ENCODE measurements at regions not wholly inside any gene's neighbourhood (a gene's known extent, or its start where the extent isn't known, plus 50 kb on each side); places are given as distances from the start of the nearest gene placed in this dataset.

DNA sequence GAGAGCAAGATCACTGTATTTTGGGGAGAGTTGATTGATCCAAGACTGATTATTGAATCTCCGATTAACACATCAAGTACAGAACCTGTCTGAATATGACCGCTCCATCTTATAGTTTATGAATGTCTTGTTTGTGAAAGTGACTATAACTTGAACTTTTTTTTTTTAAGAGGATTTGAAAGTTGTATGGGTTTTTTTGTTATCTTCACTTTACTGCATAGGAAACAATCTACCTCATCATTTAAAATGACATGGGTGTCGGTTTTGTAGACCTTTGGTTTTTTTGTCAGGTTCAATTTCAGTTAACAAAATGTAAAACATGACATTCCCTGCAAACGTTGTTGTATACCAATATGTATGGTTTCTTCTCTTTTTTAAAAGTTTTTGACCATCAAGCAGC, 103.0 kb upstream of the NUDT6 start:
- H3K14ac ChIP-seq (replicated peaks; ENCODE audit: low read depth, low read length): no peak overlapping the region
- no peak overlapping the region for H2AK9ac ChIP-seq (replicated peaks; ENCODE audit: low read depth, low read length, poor library complexity)
- intact Hi-C loops (cut with micrococcal nuclease): no loop called here
- peaks cover 6% of the 10 kb centered on the region; the same call in 1 of the 2 replicates for H3K4me1 ChIP-seq (ENCODE audit: control insufficient read depth, insufficient read depth, low read length)
- no peak overlapping the region for H4K8ac ChIP-seq (ENCODE audit: low read depth in 2 of 2, low read length in 2 of 2)
- H2BK20ac ChIP-seq (ENCODE audit: low read depth, low read length): no peak overlapping the region
- H4K20me1 ChIP-seq (ENCODE audit: insufficient read depth, low read length): no peaks in the 10 kb centered on the region
- no peak overlapping the region for H3K27ac ChIP-seq (ENCODE audit: insufficient read depth, low read length)
- H2AFZ ChIP-seq (replicated peaks; ENCODE audit: low read length, poor library complexity): no peak overlapping the region
- no peak for TF ChIP-seq MAZ (IDR thresholded peaks at IDR 0.05; ENCODE audit: borderline replicate concordance, low read depth, low read length)
- TF ChIP-seq, protein P1, sequence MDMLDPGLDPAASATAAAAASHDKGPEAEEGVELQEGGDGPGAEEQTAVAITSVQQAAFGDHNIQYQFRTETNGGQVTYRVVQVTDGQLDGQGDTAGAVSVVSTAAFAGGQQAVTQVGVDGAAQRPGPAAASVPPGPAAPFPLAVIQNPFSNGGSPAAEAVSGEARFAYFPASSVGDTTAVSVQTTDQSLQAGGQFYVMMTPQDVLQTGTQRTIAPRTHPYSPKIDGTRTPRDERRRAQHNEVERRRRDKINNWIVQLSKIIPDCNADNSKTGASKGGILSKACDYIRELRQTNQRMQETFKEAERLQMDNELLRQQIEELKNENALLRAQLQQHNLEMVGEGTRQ (IDR thresholded peaks at IDR 0.05; ENCODE audit: low read depth, low read length): no peak
- TF ChIP-seq CEBPB (IDR thresholded peaks at IDR 0.05; ENCODE audit: low read depth, low read length): no peak
- TF ChIP-seq MAFK (IDR thresholded peaks at IDR 0.05; ENCODE audit: low read depth, low read length): no peak
- no peak for TF ChIP-seq RFX5 (IDR thresholded peaks at IDR 0.05; ENCODE audit: low read depth, low read length)
- TF ChIP-seq, protein P2, sequence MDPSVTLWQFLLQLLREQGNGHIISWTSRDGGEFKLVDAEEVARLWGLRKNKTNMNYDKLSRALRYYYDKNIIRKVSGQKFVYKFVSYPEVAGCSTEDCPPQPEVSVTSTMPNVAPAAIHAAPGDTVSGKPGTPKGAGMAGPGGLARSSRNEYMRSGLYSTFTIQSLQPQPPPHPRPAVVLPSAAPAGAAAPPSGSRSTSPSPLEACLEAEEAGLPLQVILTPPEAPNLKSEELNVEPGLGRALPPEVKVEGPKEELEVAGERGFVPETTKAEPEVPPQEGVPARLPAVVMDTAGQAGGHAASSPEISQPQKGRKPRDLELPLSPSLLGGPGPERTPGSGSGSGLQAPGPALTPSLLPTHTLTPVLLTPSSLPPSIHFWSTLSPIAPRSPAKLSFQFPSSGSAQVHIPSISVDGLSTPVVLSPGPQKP (IDR thresholded peaks at IDR 0.05; ENCODE audit: borderline replicate concordance, low read depth, low read length): no peak
- TF ChIP-seq, protein P3, sequence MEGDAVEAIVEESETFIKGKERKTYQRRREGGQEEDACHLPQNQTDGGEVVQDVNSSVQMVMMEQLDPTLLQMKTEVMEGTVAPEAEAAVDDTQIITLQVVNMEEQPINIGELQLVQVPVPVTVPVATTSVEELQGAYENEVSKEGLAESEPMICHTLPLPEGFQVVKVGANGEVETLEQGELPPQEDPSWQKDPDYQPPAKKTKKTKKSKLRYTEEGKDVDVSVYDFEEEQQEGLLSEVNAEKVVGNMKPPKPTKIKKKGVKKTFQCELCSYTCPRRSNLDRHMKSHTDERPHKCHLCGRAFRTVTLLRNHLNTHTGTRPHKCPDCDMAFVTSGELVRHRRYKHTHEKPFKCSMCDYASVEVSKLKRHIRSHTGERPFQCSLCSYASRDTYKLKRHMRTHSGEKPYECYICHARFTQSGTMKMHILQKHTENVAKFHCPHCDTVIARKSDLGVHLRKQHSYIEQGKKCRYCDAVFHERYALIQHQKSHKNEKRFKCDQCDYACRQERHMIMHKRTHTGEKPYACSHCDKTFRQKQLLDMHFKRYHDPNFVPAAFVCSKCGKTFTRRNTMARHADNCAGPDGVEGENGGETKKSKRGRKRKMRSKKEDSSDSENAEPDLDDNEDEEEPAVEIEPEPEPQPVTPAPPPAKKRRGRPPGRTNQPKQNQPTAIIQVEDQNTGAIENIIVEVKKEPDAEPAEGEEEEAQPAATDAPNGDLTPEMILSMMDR (conservative IDR thresholded peaks at IDR 0.05; ENCODE audit: low read depth, low read length): no peak
- TF ChIP-seq RAD21 (IDR thresholded peaks at IDR 0.05; ENCODE audit: low read length): no peak
- no peak for TF ChIP-seq RCOR1 (IDR thresholded peaks at IDR 0.05; ENCODE audit: insufficient replicate concordance, low read length)
- TF ChIP-seq CHD1 (IDR thresholded peaks at IDR 0.05; ENCODE audit: low read depth, low read length): no peak
- TF ChIP-seq SMC3 (IDR thresholded peaks at IDR 0.05; ENCODE audit: low read depth, low read length): no peak
- TF ChIP-seq MXI1 (IDR thresholded peaks at IDR 0.05; ENCODE audit: borderline replicate concordance, low read depth, low read length): no peak
- TF ChIP-seq FOS (IDR thresholded peaks at IDR 0.05; ENCODE audit: low read depth, low read length): no peak
- no peak for TF ChIP-seq NFE2L2 (IDR thresholded peaks at IDR 0.05; ENCODE audit: low read depth, low read length)
- TF ChIP-seq BHLHE40 (IDR thresholded peaks at IDR 0.05; ENCODE audit: low read depth, low read length): no peak
- TF ChIP-seq POLR2A (IDR thresholded peaks at IDR 0.05; ENCODE audit: low read depth, low read length): no peak
- no peak overlapping the region for H3K4me3 ChIP-seq (ENCODE audit: insufficient read depth, low read depth, low read length)
- peaks cover 6% of the 10 kb centered on the region; the same call in 1 of the 2 replicates for H3K9me1 ChIP-seq (ENCODE audit: insufficient read depth, low read length)
- DNase-seq (no peak), ATAC-seq (ENCODE audit: low read depth) (no peak)
- H2AK5ac ChIP-seq (ENCODE audit: low read depth, low read length): no peak overlapping the region
- H3K56ac ChIP-seq (ENCODE audit: extremely low read depth, insufficient read depth, low read length): no peak overlapping the region
- POLR2A ChIA-PET (ENCODE audit: unreplicated experiment): no interaction called here
- no peak overlapping the region for H3K9ac ChIP-seq (ENCODE audit: low read depth, low read length)
- no peak overlapping the region for H3K18ac ChIP-seq (ENCODE audit: low read depth, low read length)
- H3K4me2 ChIP-seq (ENCODE audit: low read depth, low read length): no peak overlapping the region
- no peak overlapping the region for H4K5ac ChIP-seq (ENCODE audit: low read depth, low read length)
- H3K4ac ChIP-seq (ENCODE audit: low read depth, low read length): no peak overlapping the region
- no TSS peak for BruUV-seq (replicated peaks)
- no peak overlapping the region for H3K23ac ChIP-seq (ENCODE audit: low read depth, low read length)
- in situ Hi-C loops (cut with MboI; ENCODE audit: low sequenced_read_pairs): no loop called here
- no peaks in the 10 kb centered on the region for H3K36me3 ChIP-seq (ENCODE audit: control insufficient read depth, insufficient read depth, low read length)
- CTCF ChIA-PET: no interaction called here
- H3K27me3 ChIP-seq (ENCODE audit: control insufficient read depth, insufficient read depth, low read length): no peaks in the 10 kb centered on the region
- H4K91ac ChIP-seq (ENCODE audit: insufficient read depth, low read depth, low read length): no peak overlapping the region
- no peak overlapping the region for H2BK5ac ChIP-seq (ENCODE audit: low read depth, low read length, poor library complexity, severe bottlenecking)
- no peaks in the 10 kb centered on the region for H3K9me3 ChIP-seq (ENCODE audit: control insufficient read depth, insufficient read depth, low read length)
- no peaks in the 10 kb centered on the region; a peak in 1 of 4 replicates for H3K79me1 ChIP-seq (ENCODE audit: low read depth in 1 of 2, low read length in 2 of 2)
- WGBS, 2 experiments (ENCODE audit: extremely low coverage in 2 of 2, insufficient read length in 1 of 2): no CpG with 5 or more reads among the region's 4 CpGs
- no peak overlapping the region for H2BK15ac ChIP-seq (ENCODE audit: low read depth, low read length)
- H2BK120ac ChIP-seq (ENCODE audit: low read depth, low read length): no peak overlapping the region
- dilution Hi-C loops (cut with HindIII; ENCODE audit: low sequenced_read_pairs, unreplicated experiment): no loop called here
